ELF-1 (cell line): ENCODE measurements at regions not wholly inside any gene's neighbourhood (a gene's known extent, or its start where the extent isn't known, plus 50 kb on each side); places are given as distances from the start of the nearest gene placed in this dataset.
"Not testable (repeated sequence)": the region's sequence is repeated elsewhere in the genome, so short reads cannot be mapped to it uniquely, and the experiment has no call there.

Experiments
- DNase-seq: peaks from one replicate; pipeline ENCODE4 v3.0.0-alpha.2; 2016; ENCODE audit warnings: low read depth, low spot score

DNA sequence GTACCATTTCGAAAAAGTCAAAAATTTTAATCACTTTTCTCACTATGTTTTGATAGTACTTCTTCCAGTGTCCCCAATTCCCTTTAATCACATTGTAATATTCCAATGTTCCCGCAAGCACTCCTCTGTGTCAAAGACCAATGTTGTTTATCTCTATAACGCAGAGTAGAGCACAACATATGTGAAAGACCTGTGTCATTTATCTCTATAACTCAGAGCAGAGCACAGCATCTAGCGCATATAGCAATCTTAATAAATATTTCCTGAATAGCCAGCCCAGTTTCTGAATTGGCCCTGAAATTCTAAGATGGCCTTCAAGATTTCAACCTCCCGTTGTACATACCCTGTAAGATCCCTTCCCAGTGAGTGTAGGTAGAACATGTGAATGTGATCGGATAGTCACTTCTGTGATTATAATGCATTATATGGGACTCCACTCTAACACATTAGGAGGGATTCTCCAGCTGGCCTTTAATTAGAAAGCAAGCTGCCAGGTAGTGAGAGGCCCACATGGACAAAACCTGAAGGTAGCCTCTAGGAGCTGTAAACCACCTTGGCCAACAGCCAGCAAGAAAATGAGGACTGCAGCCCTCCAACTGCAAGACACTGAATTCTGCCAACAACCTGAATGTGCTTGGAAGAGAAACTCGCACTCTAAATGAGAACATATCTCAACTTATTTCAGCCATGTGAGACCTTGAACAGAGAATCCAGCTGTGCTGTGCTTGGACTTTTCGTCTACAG is 238.8 kb upstream of the SYT10 start:
- no peak for DNase-seq

DNA sequence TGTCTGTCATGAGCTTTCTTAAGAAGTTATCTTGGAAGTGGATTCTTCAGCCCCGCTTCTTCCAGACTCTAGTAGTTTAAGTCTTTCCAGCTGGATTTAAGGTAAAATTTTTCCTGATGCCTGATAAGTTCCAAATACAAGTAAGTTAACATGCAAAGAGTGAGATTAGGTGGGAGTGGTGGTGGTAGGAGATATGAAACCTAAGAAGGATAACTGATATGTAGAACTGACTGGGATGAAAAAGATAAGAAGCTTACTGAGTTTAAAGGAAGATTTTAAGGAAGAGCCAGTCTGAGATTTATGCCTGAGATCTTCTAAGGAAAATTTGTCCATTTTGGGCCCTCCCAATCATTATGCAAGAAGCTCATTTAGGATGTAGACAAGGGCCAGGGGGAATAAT is 250.9 kb upstream of the SYT10 start:
- DNase-seq: no peak

- DNase-seq: no peak
These were observed 263.6 kb upstream of the SYT10 start for GRCh38 chr12:33703221-33703620.

- DNase-seq: no peak
These were observed 267.3 kb upstream of the SYT10 start for GRCh38 chr12:33706927-33707326.

DNA sequence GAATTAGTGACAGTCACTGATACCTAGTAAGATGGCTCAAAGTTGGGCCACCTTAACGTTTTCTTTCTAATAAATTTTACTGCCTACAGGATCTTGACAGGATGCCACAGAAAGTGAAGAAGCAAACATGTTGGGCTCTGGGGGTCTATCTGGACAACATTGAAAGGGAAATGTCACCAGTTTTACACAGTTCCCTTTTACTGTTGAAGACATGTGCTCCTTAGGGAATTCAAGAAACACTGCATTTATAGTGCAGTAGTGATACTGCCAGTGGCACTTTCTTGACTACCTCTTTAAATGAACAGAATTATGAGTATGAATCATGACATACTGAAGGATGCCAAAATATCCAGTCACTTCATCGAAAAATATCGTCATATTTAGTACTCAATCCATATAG is 269.3 kb upstream of the SYT10 start:
- no peak for DNase-seq

- no peak for DNase-seq
These were observed 270.9 kb upstream of the SYT10 start for GRCh38 chr12:33710548-33710947.

- DNase-seq: no peak
These were observed 279.0 kb upstream of the SYT10 start for GRCh38 chr12:33718631-33719030.

GRCh38 chr12:33721561-33721960 is 281.9 kb upstream of the SYT10 start:
- DNase-seq: no peak

GRCh38 chr12:33724867-33725266 is 285.2 kb upstream of the SYT10 start:
- no peak for DNase-seq

- DNase-seq: no peak
These were observed 287.4 kb upstream of the ALG10 start for GRCh38 chr12:33734871-33735270.

GRCh38 chr12:33752854-33753253 is 269.4 kb upstream of the ALG10 start:
- peak; percentile 1 for DNase-seq

GRCh38 chr12:33757701-33758100 is 264.6 kb upstream of the ALG10 start:
- DNase-seq: no peak

- no peak for DNase-seq
These were observed 263.0 kb upstream of the ALG10 start for GRCh38 chr12:33759279-33759678.

GRCh38 chr12:33763331-33763730 is 259.0 kb upstream of the ALG10 start:
- no peak for DNase-seq

- no peak for DNase-seq
These were observed 251.6 kb upstream of the ALG10 start for GRCh38 chr12:33770652-33771051.

DNA sequence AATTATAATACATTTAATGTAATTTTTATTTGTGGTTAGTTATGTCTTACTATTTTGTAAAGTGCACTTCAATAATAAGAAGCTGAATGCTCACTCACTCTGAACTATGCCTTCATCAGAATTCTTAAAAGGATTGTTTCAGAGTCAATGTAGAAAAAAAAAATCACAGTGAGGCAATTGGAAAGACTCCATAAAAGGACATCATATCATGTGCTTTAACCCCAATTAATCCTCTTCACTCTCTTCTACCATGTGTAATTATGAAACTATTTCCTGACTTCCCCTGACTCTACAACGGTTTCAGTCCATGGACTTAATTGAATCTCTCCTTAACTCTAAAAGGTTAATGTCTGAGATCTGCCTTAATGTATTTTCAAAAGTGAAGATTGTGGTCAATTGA is 250.4 kb upstream of the ALG10 start:
- no peak for DNase-seq

DNA sequence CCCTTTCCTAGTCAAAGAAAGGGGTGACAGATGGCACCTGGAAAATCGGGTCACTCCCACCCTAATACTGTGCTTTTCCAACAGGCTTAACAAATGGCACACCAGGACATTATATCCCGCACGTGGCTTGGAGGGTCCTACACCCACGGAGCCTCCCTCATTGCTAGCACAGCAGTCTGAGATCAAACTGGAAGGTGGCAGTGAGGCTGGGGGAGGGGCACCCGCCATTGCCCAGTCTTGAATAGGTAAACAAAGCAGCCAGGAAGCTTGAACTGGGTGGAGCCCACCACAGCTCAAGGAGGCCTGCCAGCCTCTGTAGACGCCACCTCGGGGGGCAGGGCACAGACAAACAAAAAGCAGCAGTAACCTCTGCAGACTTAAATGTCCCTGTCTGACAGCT is 249.2 kb upstream of the ALG10 start:
- DNase-seq: not testable (repeated sequence)

DNA sequence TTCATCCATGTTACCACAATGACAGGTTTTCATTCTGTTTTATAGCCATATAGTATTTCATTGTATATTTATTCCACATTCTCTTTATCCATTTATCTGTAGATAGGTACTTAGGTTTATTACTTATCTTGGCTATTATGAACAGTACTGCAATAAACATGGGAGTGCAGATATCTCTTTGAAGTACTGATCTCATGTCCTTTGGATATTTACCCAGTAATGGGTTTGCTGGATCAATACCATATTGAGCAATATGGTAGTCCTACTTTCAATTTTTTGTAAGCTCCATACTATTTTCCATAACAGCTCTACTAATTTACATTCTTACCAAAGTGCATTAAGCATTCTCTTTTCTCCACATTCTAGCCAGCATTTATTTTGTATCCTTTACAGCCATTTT is 235.8 kb upstream of the ALG10 start:
- DNase-seq: no peak

GRCh38 chr12:33794954-33795353 is 227.3 kb upstream of the ALG10 start:
- DNase-seq: no peak

- no peak for DNase-seq
These were observed 226.8 kb upstream of the ALG10 start for GRCh38 chr12:33795536-33795935.

GRCh38 chr12:33813536-33813935 is 208.8 kb upstream of the ALG10 start:
- no peak for DNase-seq

DNA sequence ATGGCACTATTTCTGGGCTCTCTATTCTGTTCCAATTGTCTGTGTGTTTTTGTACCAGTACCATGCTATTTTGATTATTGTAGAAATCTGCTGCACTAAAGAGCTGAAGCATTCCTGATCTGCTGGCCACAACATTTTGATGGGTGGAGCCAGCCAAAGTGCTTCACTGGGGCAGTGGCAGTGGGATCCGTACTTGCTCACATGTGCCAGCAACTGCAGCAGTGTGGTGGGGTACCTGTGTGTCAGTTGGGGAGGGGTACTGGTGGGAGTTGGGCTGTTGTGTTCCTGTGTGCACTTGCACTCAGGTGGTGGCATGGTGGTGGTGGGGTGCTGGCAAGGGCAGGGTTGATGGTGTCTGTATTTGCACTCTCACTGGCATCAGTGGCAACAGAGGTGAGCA is 204.6 kb upstream of the ALG10 start:
- DNase-seq: no peak

GRCh38 chr12:33818313-33818712 is 204.0 kb upstream of the ALG10 start:
- DNase-seq: no peak

DNA sequence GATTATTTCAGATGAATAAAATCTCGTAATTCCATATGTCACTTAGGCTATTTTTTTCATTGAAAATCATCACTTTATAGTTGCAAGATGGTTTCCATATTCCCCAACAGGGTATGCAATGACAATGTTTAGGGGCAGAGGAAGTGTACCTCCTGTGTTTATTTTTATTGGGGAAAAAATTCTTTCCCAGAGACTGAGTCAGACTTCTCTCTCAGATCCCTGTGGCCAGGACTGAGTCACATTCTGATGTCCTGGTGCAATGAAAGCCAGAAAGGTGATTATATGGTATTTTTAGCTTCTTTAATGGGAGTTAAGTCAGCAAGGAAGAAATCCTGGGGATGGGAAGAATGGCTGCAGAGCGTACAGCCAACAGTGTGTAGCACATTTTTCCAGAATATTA is 196.9 kb upstream of the ALG10 start:
- no peak for DNase-seq
